ENCODE measurements at regions not wholly inside any gene's neighbourhood (a gene's known extent, or its start where the extent isn't known, plus 50 kb on each side); places are given as distances from the start of the nearest gene placed in this dataset.

DNA sequence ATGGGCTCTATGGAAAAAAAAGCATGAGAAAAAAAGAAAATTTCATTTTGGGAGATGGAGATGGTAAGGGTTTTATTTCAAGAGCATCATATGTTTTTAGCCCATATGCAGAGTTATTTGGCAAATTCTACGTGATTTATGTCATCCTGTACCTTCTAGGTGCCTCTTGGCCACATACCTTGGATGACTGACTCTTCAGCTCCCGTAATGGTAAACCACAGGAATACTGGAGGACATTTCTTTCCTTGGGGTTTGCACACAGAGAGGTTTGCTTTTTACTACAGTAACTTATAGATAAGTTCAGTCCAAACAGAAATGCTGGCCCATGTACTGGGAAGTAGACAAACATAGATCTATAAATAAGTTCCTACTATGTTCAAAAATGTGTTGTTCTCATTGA, 132.2 kb downstream of the SH3BGRL2 start:
- DNase-seq, result no peak

DNA sequence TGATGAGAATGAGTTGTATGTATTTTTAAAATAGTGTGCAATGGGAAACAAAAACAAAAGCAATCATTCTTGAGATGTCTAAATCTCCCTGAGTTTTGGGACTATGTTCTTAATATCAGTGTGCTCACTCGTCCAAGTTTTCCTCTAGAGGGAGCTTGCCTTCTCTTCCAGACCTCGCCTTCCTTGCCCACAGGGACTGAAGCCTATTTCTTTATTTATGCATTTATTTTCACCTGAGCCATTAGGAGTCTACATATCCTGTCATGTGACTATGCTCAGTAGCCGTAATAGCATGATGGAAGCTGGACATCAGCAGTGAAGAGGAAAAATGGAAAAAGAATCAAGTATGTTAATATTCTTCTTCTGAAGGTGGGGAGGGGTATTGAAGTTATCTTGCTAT, 131.2 kb downstream of the SH3BGRL2 start:
- DNase-seq, result peak; percentile 40

DNA sequence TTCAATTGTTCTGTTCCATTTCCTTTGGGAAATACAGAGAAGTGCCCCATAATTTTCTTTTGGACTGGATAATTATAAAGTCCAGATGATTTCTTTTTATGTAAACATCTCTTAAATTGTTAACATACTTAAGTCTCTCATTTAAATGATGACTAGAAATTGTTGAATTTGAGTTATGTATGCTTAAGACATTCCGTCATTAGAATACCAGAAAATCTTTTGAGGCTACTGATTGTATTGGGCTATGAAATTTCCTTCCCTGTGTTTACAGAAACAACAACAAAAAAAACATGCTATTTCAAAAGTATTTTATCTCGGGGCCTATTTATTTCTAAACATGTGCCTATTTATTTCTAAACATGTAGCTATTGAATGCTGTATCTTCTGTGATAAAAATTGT, 125.4 kb downstream of the SH3BGRL2 start:
- DNase-seq, result no peak

DNA sequence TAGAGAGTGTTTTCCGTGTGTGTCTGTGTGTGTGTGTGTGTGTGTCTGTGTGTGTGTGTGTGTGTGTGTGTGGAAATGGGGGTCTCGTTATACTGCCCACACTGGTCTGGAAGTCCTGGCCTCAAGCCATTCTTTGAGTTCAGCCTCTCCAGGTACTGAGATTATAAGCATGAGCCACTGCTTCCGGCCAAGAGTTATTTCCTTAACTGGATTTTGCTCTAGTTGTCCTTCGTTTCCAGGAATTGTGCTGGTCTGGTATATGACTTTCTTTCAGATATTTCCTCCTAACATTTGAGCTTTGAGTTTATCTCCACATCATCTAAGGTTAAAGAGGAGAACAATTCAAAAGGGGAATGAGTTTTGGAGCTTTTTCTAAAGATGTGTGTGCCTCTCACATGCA, 124.8 kb downstream of the SH3BGRL2 start:
- no peak for DNase-seq

Measured in NCI-H524 treated with DMSO at 0.1 percent for 48 hours (cell line).